ENCODE measurements at regions not wholly inside any gene's neighbourhood (a gene's known extent, or its start where the extent isn't known, plus 50 kb on each side); places are given as distances from the start of the nearest gene placed in this dataset.
A peak's percentile ranks its signal among the peaks of the same experiment; 100 is the strongest.

GRCh38 chr5:163988566-163988965 is 483.1 kb downstream of the MAT2B start:
- no peaks in the 10 kb centered on the region for H3K4me1 ChIP-seq (ENCODE audit: control insufficient read depth, extremely low read depth, insufficient read depth, low read length)
- H3K9me3 ChIP-seq (replicated peaks; ENCODE audit: control insufficient read depth, insufficient read depth, low read length) = no peaks in the 10 kb centered on the region
- dilution Hi-C loops (cut with MboI; ENCODE audit: extremely low pct_ligation_motif_present, low sequenced_read_pairs) (no loop called here), intact Hi-C loops (cut with micrococcal nuclease) (no loop called here)
- no peak overlapping the region for H3K4me3 ChIP-seq (replicated peaks in 1 of 3; ENCODE audit: insufficient read depth in 1 of 3, low read depth in 1 of 3, low read length in 3 of 3)
- no peaks in the 10 kb centered on the region for H4K20me1 ChIP-seq (replicated peaks; ENCODE audit: control insufficient read depth, extremely low read depth, insufficient read depth, low read length)
- CTCF ChIA-PET = no interaction called here
- no TSS peak for BruUV-seq (replicated peaks)
- H3K9ac ChIP-seq (replicated peaks; ENCODE audit: extremely low read depth, insufficient read depth, low read length) = no peak overlapping the region
- no peaks in the 10 kb centered on the region for H3K27me3 ChIP-seq (ENCODE audit: control insufficient read depth in 2 of 2, insufficient read depth in 2 of 2, low read length in 2 of 2)
- no peak overlapping the region for H3K27ac ChIP-seq (ENCODE audit: insufficient read depth, low read depth, low read length)
- H3K9me1 ChIP-seq (replicated peaks; ENCODE audit: control insufficient read depth, extremely low read depth, insufficient read depth, low read length) = no peaks in the 10 kb centered on the region
- no peaks in the 10 kb centered on the region for H3K79me2 ChIP-seq (ENCODE audit: control insufficient read depth, insufficient read depth, low read length)
- POLR2A ChIA-PET = no interaction called here
- no peak overlapping the region for H3K4me2 ChIP-seq (ENCODE audit: insufficient read depth, low read length)
- no peaks in the 10 kb centered on the region for H3K36me3 ChIP-seq (ENCODE audit: control insufficient read depth in 2 of 2, extremely low read depth in 1 of 2, insufficient read depth in 2 of 2, low read length in 2 of 2)
- DNase-seq (ENCODE audit: low read depth, low spot score) = no peak
- no peak for FAIRE-seq
- no peak overlapping the region for H2AFZ ChIP-seq (ENCODE audit: low read depth, low read length)
- TF ChIP-seq JUN (IDR thresholded peaks at IDR 0.05; ENCODE audit: borderline replicate concordance, insufficient read depth, insufficient read length, low read depth) = no peak

GRCh38 chr5:163993126-163993525 is 487.7 kb downstream of the MAT2B start:
- dilution Hi-C loops (cut with MboI; ENCODE audit: extremely low pct_ligation_motif_present, low sequenced_read_pairs) = no loop called here
- CTCF ChIA-PET = no interaction called here
- BruUV-seq (replicated peaks) = no TSS peak

More at GRCh38 chr5:163993126-163993525, 487.7 kb downstream of the MAT2B start:
- POLR2A ChIA-PET = no interaction called here
- no peak for TF ChIP-seq POLR2A (IDR thresholded peaks at IDR 0.05; ENCODE audit: low read depth, low read length)
- TF ChIP-seq JUN (IDR thresholded peaks at IDR 0.05; ENCODE audit: borderline replicate concordance, insufficient read depth, insufficient read length, low read depth) = no peak
- no peak for TF ChIP-seq MAX (IDR thresholded peaks at IDR 0.05; ENCODE audit: insufficient read depth, insufficient read length)
- no peak for TF ChIP-seq CTCF (IDR thresholded peaks at IDR 0.05; ENCODE audit: extremely low read depth in 1 of 2, insufficient read depth in 1 of 2, low read depth in 1 of 2, low read length in 2 of 2)
- no peak for TF ChIP-seq MYC (IDR thresholded peaks at IDR 0.05; ENCODE audit: low read depth, low read length)
- TF ChIP-seq EZH2 (IDR thresholded peaks at IDR 0.05; ENCODE audit: borderline replicate concordance, low read depth, low read length, severe bottlenecking) = no peak
- TF ChIP-seq GATA2 (IDR thresholded peaks at IDR 0.05; ENCODE audit: insufficient read depth, insufficient read length, low read depth, low read length) = no peak
- no peak for TF ChIP-seq FOS (IDR thresholded peaks at IDR 0.05; ENCODE audit: borderline replicate concordance, insufficient read depth, low read length)
- no peak for TF ChIP-seq POLR2AphosphoS5 (IDR thresholded peaks at IDR 0.05; ENCODE audit: insufficient read depth, low read depth, low read length)
- H3K4me1 ChIP-seq (ENCODE audit: control insufficient read depth, extremely low read depth, insufficient read depth, low read length) = no peaks in the 10 kb centered on the region
- no peaks in the 10 kb centered on the region for H4K20me1 ChIP-seq (replicated peaks; ENCODE audit: control insufficient read depth, extremely low read depth, insufficient read depth, low read length)
- no peak overlapping the region for H3K4me2 ChIP-seq (ENCODE audit: insufficient read depth, low read length)
- H2AFZ ChIP-seq (ENCODE audit: low read depth, low read length) = peak overlapping the region; percentile 1
- no peaks in the 10 kb centered on the region for H3K79me2 ChIP-seq (ENCODE audit: control insufficient read depth, insufficient read depth, low read length)
- DNase-seq (ENCODE audit: low read depth, low spot score) (no peak), FAIRE-seq (no peak)
- H3K36me3 ChIP-seq (ENCODE audit: control insufficient read depth in 2 of 2, extremely low read depth in 1 of 2, insufficient read depth in 2 of 2, low read length in 2 of 2) = no peaks in the 10 kb centered on the region
- intact Hi-C loops (cut with micrococcal nuclease) = no loop called here
- H3K9ac ChIP-seq (replicated peaks; ENCODE audit: extremely low read depth, insufficient read depth, low read length) = no peak overlapping the region
- no peaks in the 10 kb centered on the region for H3K9me1 ChIP-seq (replicated peaks; ENCODE audit: control insufficient read depth, extremely low read depth, insufficient read depth, low read length)
- no peaks in the 10 kb centered on the region for H3K9me3 ChIP-seq (replicated peaks; ENCODE audit: control insufficient read depth, insufficient read depth, low read length)
- H3K27ac ChIP-seq (ENCODE audit: insufficient read depth, low read depth, low read length) = no peak overlapping the region
- no peaks in the 10 kb centered on the region for H3K27me3 ChIP-seq (ENCODE audit: control insufficient read depth in 2 of 2, insufficient read depth in 2 of 2, low read length in 2 of 2)
- H3K4me3 ChIP-seq (replicated peaks in 1 of 3; ENCODE audit: insufficient read depth in 1 of 3, low read depth in 1 of 3, low read length in 3 of 3) = no peak overlapping the region

Measured in endothelial cell of umbilical vein (primary cell).